Activated CD8-positive, alpha-beta memory T cell treated with anti-CD3 and anti-CD28 coated beads, Interleukin-2, amount 50 U/mL, for 4 hours (primary cell): ENCODE measurements at regions not wholly inside any gene's neighbourhood (a gene's known extent, or its start where the extent isn't known, plus 50 kb on each side); places are given as distances from the start of the nearest gene placed in this dataset.

Experiments
- DNase-seq: peaks from one replicate; pipeline ENCODE4 v3.0.0-alpha.2; 2020

- DNase-seq = peak; percentile 38
These were observed 52.7 kb upstream of the CTLA4 start for GRCh38 chr2:203814661-203815540.

GRCh38 chr2:203815541-203815898, 52.1 kb upstream of the CTLA4 start:
- no peak for DNase-seq

- no peak for DNase-seq
These were observed 50.4 kb upstream of the CTLA4 start for GRCh38 chr2:203817147-203817546.
